HCT116 (cell line): ENCODE measurements at regions not wholly inside any gene's neighbourhood (a gene's known extent, or its start where the extent isn't known, plus 50 kb on each side); places are given as distances from the start of the nearest gene placed in this dataset.
A peak's percentile ranks its signal among the peaks of the same experiment; 100 is the strongest.

Experiments
- ATAC-seq: fragments of 200-7000 bp; cut with Tn5 transposase; 2 replicates; pipeline ENCODE4 v1.9.1; 2020; ENCODE audit warnings: mild to moderate bottlenecking, moderate library complexity
- BruUV-seq: library from RNA; stranded (reverse); fragments of 400-500 nt; replicated peaks from 2 replicates; lab custom pipeline; 2021; lab: Mats Ljungman, UMichigan
- CTCF ChIA-PET: fragments of 300-600 bp; sonication (Branson Sonifier 250); formaldehyde crosslinking; loops from one replicate; lab custom pipeline; 2021; ENCODE audit warnings: antibody characterized with exemption; lab: Charles Lee
- POLR2A ChIA-PET: fragments of 300-600, 350-600 bp; sonication (Branson Sonifier 250); formaldehyde crosslinking; loops from one replicate; lab custom pipeline; 2021; ENCODE audit warnings: antibody characterized with exemption; lab: Charles Lee
- RAD21 ChIA-PET, 2 experiments: fragments of 300-600 bp; sonication (Branson Sonifier 250); formaldehyde crosslinking; loops; one replicate each; lab custom pipeline; 2023; ENCODE audit warnings: low total read pairs in 2 of 2; ENCODE audit not compliant: uncharacterized antibody in 2 of 2, unreplicated experiment in 2 of 2, low non-redundant PET in 1 of 2; lab: Charles Lee
- DNase-seq: peaks from one replicate; pipeline ENCODE4 v3.0.0-alpha.2; 2010; ENCODE audit warnings: low read depth, low spot score
- H2AFZ ChIP-seq: fragments of 200-600 bp; shearing (Covaris generic), sonication (generic); 2 replicates; pipeline ENCODE4 v1.6.1; 2017; ENCODE audit warnings: low read depth, mixed run types, mixed read lengths, antibody characterized with exemption, low read length; ENCODE audit not compliant: poor library complexity, severe bottlenecking
- H3K27ac ChIP-seq: 2 replicates; pipeline ENCODE4 v1.5.1; 2012; ENCODE audit warnings: low read depth, low read length
- H3K27me3 ChIP-seq: fragments of 200-600 bp; sonication (generic); 2 replicates; pipeline ENCODE4 v1.6.1; 2016; ENCODE audit warnings: mixed run types, low read length, mixed read lengths; ENCODE audit not compliant: insufficient read depth
- H3K36me3 ChIP-seq, 2 experiments: fragments of 200-500 bp in 1 of 2; fragments of 200-600 bp in 1 of 2; sonication (Bioruptor generic) in 1 of 2; sonication (generic) in 1 of 2; 2 replicates each; pipeline versions ENCODE4 v1.5.1 to v1.6.1; 2014 to 2016; ENCODE audit warnings: low read length in 2 of 2, inconsistent platforms in 1 of 2, mixed read lengths in 1 of 2, mixed run types in 1 of 2; ENCODE audit not compliant: insufficient read depth in 2 of 2, control insufficient read depth in 1 of 2
- H3K4me1 ChIP-seq, 2 experiments: fragments of 200-600 bp in 1 of 2; sonication (generic) in 1 of 2; 2 replicates each; pipeline versions ENCODE4 v1.5.1 to v1.6.1; 2012 to 2017; ENCODE audit warnings: low read length in 2 of 2, inconsistent platforms in 1 of 2, mild to moderate bottlenecking in 1 of 2, mixed read lengths in 1 of 2, mixed run types in 1 of 2, moderate library complexity in 1 of 2; ENCODE audit not compliant: insufficient read depth in 2 of 2, control insufficient read depth in 1 of 2
- H3K4me2 ChIP-seq: fragments of 200-600 bp; sonication (generic); 2 replicates; pipeline ENCODE4 v1.6.1; 2017; ENCODE audit warnings: mixed run types, low read length, mixed read lengths
- H3K4me3 ChIP-seq, 2 experiments: fragments of 200-600 bp in 1 of 2; sonication (generic) in 1 of 2; replicated peaks in 1 of 2; 2 replicates each; pipeline ENCODE4 v1.5.1; 2011 to 2016; ENCODE audit warnings: low read length in 2 of 2, control low read depth in 1 of 2, low read depth in 1 of 2, mild to moderate bottlenecking in 1 of 2, mixed read lengths in 1 of 2, mixed run types in 1 of 2
- H3K79me2 ChIP-seq: fragments of 200-600 bp; sonication (generic); 2 replicates; pipeline ENCODE4 v1.6.1; 2017; ENCODE audit warnings: mild to moderate bottlenecking, mixed run types, low read length, moderate library complexity, mixed read lengths; ENCODE audit not compliant: insufficient read depth
- H3K9ac ChIP-seq: fragments of 200-600 bp; sonication (generic); 2 replicates; pipeline ENCODE4 v1.6.1; 2016; ENCODE audit warnings: low read length, mixed read lengths
- H3K9me2 ChIP-seq: fragments of 200-600 bp; sonication (generic), shearing (Covaris generic); 2 replicates; pipeline ENCODE4 v1.6.1; 2017; ENCODE audit warnings: mixed run types, mild to moderate bottlenecking, moderate library complexity; ENCODE audit not compliant: insufficient read depth
- H3K9me3 ChIP-seq, 2 experiments: fragments of 200-500 bp in 1 of 2; fragments of 200-600 bp in 1 of 2; sonication (Bioruptor generic) in 1 of 2; sonication (generic) in 1 of 2; 2 replicates each; pipeline ENCODE4 v1.6.1; 2014 to 2017; ENCODE audit warnings: low read length in 2 of 2, mixed read lengths in 2 of 2, inconsistent platforms in 1 of 2, low read depth in 1 of 2, mild to moderate bottlenecking in 1 of 2, mixed run types in 1 of 2, moderate library complexity in 1 of 2; ENCODE audit not compliant: control insufficient read depth in 1 of 2, insufficient read depth in 1 of 2
- H4K20me1 ChIP-seq: fragments of 200-600 bp; sonication (generic), shearing (Covaris generic); 2 replicates; pipeline ENCODE4 v1.6.1; 2017; ENCODE audit warnings: mixed run types, mild to moderate bottlenecking, moderate library complexity; ENCODE audit not compliant: insufficient read depth
- FOSL1 ChIP-seq: IDR thresholded peaks from 2 replicates; pipeline ENCODE4 v1.6.1; 2012; ENCODE audit warnings: low read depth
- YY1 ChIP-seq: IDR thresholded peaks from 2 replicates; pipeline ENCODE4 v1.6.1; 2011; ENCODE audit warnings: low read length, low read depth, moderate library complexity, mild to moderate bottlenecking; ENCODE audit not compliant: insufficient replicate concordance; ENCODE audit errors: extremely low read depth
- intact Hi-C: fragments of 100-400 bp; cut with micrococcal nuclease; formaldehyde crosslinking; loops from 2 replicates; pipeline ENCODE4 v1.10.0; 2022
- TF ChIP-seq, protein P1 (sequence below), 3 experiments: fragments of 200-600 bp in 1 of 3; sonication (generic) in 1 of 3; IDR thresholded peaks in 2 of 3; conservative IDR thresholded peaks in 1 of 3; 2 replicates each; pipeline ENCODE4 v1.5.1; 2012 to 2017; ENCODE audit warnings: low read depth in 2 of 3, low read length in 2 of 3, antibody characterized with exemption in 1 of 3, borderline replicate concordance in 1 of 3, control low read depth in 1 of 3, mild to moderate bottlenecking in 1 of 3, mixed read lengths in 1 of 3, mixed run types in 1 of 3, moderate library complexity in 1 of 3; ENCODE audit not compliant: insufficient read depth in 1 of 3

DNA sequence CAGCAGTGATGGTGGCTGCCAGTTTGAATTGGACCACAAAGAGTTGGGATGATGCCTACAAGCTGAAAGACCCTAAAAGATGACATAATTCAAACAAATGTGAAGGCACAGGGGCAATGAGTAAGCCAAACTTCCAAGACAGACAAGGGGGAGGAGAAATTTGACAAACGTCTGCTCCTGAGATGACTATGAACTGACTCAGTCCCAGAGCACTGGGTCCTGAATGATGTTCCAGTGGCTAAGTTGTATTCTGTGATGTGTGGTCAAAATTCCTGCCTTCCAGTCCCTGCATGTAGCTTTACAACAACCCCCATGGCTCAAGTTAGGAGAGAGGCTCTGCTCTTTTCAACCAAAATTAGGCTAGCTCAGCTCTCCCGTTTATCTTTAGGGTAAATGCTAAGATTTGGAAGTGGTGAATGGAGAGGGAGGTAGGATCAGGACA lies 86.1 kb upstream of the SIRPA start:
- H3K79me2 ChIP-seq: no peaks in the 10 kb centered on the region
- no peak overlapping the region for H2AFZ ChIP-seq
- no peaks in the 10 kb centered on the region for H3K27me3 ChIP-seq
- no peaks in the 10 kb centered on the region for H3K9me2 ChIP-seq
- TF ChIP-seq YY1: no peak
- peak; percentile 48; the same call in 1 of the 2 replicates for TF ChIP-seq FOSL1
- ATAC-seq: peak; percentile 61
- no peaks in the 10 kb centered on the region for H3K36me3 ChIP-seq
- DNase-seq: no peak
- POLR2A ChIA-PET: no interaction called here
- H3K4me3 ChIP-seq: no peak overlapping the region; a peak in 1 of 4 replicates
- peak overlapping the region; percentile 57 for H3K4me2 ChIP-seq
- H3K9me3 ChIP-seq: no peaks in the 10 kb centered on the region
- BruUV-seq: no TSS peak
- intact Hi-C loops: no loop called here
- H4K20me1 ChIP-seq: no peaks in the 10 kb centered on the region
- no peak overlapping the region for H3K9ac ChIP-seq
- CTCF ChIA-PET: no interaction called here
- H3K4me1 ChIP-seq: peaks cover 17 to 53% of the 10 kb centered on the region in 2 experiments; a peak in 3 of 4 replicates
- RAD21 ChIA-PET: no interaction called here
- H3K27ac ChIP-seq: no peak overlapping the region

DNA sequence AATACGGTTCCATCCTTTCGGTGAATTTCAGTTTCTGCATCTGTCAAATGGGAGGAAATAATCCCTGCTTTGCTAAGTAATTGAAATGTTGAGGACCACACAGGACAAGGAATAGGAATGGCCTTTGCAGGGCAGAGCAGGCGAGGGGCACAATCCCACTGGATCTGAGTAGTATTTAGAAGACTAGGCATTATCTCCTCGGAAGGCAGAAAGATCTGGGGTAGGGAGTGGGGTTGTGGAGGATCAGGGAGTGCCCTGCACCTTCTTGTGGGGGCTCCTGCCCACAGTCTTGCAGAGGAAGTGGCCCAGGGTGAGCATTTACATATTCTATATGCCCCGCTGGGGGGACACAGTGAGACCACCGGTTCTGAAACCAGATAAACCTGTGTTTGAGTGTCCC lies 87.1 kb upstream of the SIRPA start:
- Histone ChIP-seq H3K9ac (no peak overlapping the region), H3K9me2 (no peaks in the 10 kb centered on the region), H3K79me2 (no peaks in the 10 kb centered on the region), H3K9me3 (no peaks in the 10 kb centered on the region), H3K36me3 (no peaks in the 10 kb centered on the region), H3K4me2 (no peak overlapping the region), H3K27ac (no peak overlapping the region), H3K4me3 (no peak overlapping the region), H3K4me1 (peaks cover 11 to 45% of the 10 kb centered on the region in 2 experiments; a peak in 3 of 4 replicates), H2AFZ (no peak overlapping the region), H3K27me3 (no peaks in the 10 kb centered on the region), H4K20me1 (no peaks in the 10 kb centered on the region)
- TF ChIP-seq, protein P1, sequence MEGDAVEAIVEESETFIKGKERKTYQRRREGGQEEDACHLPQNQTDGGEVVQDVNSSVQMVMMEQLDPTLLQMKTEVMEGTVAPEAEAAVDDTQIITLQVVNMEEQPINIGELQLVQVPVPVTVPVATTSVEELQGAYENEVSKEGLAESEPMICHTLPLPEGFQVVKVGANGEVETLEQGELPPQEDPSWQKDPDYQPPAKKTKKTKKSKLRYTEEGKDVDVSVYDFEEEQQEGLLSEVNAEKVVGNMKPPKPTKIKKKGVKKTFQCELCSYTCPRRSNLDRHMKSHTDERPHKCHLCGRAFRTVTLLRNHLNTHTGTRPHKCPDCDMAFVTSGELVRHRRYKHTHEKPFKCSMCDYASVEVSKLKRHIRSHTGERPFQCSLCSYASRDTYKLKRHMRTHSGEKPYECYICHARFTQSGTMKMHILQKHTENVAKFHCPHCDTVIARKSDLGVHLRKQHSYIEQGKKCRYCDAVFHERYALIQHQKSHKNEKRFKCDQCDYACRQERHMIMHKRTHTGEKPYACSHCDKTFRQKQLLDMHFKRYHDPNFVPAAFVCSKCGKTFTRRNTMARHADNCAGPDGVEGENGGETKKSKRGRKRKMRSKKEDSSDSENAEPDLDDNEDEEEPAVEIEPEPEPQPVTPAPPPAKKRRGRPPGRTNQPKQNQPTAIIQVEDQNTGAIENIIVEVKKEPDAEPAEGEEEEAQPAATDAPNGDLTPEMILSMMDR (IDR thresholded peaks at IDR 0.05 in 2 of 3, conservative IDR thresholded peaks at IDR 0.05 in 1 of 3; ENCODE audit: borderline replicate concordance in 1 of 3, insufficient read depth in 1 of 3, low read depth in 2 of 3, low read length in 2 of 3): no peak
- DNase-seq (no peak), ATAC-seq (no peak)
- ChIA-PET RAD21 (no interaction called here), POLR2A (no interaction called here), CTCF (no interaction called here)
- intact Hi-C loops: no loop called here
- no TSS peak for BruUV-seq
